ENCODE measurements at regions not wholly inside any gene's neighbourhood (a gene's known extent, or its start where the extent isn't known, plus 50 kb on each side); places are given as distances from the start of the nearest gene placed in this dataset.
"Not testable (repeated sequence)": the region's sequence is repeated elsewhere in the genome, so short reads cannot be mapped to it uniquely, and the experiment has no call there.

DNA sequence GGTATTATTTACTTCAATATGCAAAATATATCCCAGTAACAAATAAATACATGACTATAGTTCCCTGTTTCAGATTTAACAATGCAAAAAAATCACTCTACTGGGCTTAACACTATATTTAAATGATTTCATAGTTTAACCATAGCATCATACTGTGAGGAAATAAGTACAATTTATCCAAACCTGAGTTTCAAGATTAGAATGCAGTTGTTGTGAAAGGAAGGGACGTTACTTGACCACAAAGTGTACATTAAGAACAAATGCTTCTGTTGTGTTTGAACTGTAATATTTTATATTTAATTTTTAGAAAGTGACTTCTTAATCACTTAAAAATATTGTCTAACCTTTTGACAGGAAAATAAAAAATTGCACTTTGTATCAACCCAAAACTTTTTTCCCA is 1747.9 kb upstream of the SPRY2 start:
- DNase-seq (ENCODE audit: low spot score) = no peak
- intact Hi-C loops (cut with DNase I) = no loop called here
- WGBS = 56% methylated on average over 1 of the region's 1 CpG

DNA sequence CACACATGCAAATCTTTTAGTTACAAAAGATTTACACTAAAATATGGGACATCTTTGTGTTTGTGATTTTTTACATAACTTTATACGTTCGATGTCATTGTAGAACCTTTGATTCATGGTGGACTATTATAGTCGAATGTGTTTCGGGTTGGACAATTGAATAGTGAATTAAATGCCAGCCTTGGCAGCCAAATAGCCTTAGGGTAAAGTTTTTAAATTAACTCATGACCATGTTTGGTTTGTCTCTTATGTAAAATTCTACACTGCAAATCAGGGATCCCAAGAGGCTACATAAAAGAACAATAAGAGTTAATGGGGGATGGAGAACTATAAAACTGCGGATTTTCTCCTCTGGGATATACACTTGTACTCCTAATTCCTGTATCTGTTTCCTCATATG is 1735.6 kb upstream of the SPRY2 start:
- DNase-seq (ENCODE audit: low spot score) = no peak
- Histone ChIP-seq H3K9me3 (no peaks in the 10 kb centered on the region), H3K36me3 (no peaks in the 10 kb centered on the region), H3K4me1 (replicated peaks) (no peaks in the 10 kb centered on the region), H3K27me3 (replicated peaks; ENCODE audit: insufficient read depth) (no peaks in the 10 kb centered on the region), H3K27ac (no peak overlapping the region), H3K4me3 (no peak overlapping the region)
- 53% methylated on average over 5 of the region's 5 CpGs for WGBS
- TF ChIP-seq, protein P1, sequence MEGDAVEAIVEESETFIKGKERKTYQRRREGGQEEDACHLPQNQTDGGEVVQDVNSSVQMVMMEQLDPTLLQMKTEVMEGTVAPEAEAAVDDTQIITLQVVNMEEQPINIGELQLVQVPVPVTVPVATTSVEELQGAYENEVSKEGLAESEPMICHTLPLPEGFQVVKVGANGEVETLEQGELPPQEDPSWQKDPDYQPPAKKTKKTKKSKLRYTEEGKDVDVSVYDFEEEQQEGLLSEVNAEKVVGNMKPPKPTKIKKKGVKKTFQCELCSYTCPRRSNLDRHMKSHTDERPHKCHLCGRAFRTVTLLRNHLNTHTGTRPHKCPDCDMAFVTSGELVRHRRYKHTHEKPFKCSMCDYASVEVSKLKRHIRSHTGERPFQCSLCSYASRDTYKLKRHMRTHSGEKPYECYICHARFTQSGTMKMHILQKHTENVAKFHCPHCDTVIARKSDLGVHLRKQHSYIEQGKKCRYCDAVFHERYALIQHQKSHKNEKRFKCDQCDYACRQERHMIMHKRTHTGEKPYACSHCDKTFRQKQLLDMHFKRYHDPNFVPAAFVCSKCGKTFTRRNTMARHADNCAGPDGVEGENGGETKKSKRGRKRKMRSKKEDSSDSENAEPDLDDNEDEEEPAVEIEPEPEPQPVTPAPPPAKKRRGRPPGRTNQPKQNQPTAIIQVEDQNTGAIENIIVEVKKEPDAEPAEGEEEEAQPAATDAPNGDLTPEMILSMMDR (IDR thresholded peaks at IDR 0.05) = no peak
- TF ChIP-seq POLR2AphosphoS5 (IDR thresholded peaks at IDR 0.05) = no peak
- TF ChIP-seq POLR2A (IDR thresholded peaks at IDR 0.05) = no peak
- intact Hi-C loops (cut with DNase I) = no loop called here

More for the DNA sequence above, 1747.9 kb upstream of the SPRY2 start:
- Histone ChIP-seq H3K36me3 (no peaks in the 10 kb centered on the region), H3K4me3 (no peak overlapping the region), H3K9me3 (no peaks in the 10 kb centered on the region), H3K27me3 (replicated peaks; ENCODE audit: insufficient read depth) (no peaks in the 10 kb centered on the region), H3K4me1 (replicated peaks) (no peaks in the 10 kb centered on the region), H3K27ac (no peak overlapping the region)
- TF ChIP-seq, protein P1 (IDR thresholded peaks at IDR 0.05) = no peak
- TF ChIP-seq POLR2A (IDR thresholded peaks at IDR 0.05) (no peak), POLR2AphosphoS5 (IDR thresholded peaks at IDR 0.05) (no peak)

DNA sequence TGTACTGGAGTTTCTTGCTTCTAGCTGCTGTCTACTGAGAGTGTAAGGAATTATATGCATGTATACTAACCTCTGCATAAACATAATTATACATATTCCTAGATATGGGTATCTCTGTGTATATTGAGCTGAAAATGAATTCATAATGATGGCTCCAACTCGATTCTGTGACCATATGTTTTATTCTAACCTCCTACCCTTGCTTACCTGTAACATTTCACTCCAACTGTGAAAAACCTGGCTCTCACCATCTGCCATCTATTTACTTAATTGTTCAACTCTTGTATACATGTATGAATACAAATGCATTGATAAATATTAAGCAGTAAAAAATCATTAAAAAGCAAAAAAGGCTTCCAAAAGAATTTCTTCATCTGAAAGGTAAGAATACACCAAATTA is 1729.5 kb upstream of the SPRY2 start:
- no peak for DNase-seq (ENCODE audit: low spot score)
- TF ChIP-seq POLR2AphosphoS5 (IDR thresholded peaks at IDR 0.05) (no peak), POLR2A (IDR thresholded peaks at IDR 0.05) (no peak)
- TF ChIP-seq, protein P1 (IDR thresholded peaks at IDR 0.05) = no peak
- Histone ChIP-seq H3K36me3 (no peaks in the 10 kb centered on the region), H3K27ac (no peak overlapping the region), H3K27me3 (replicated peaks; ENCODE audit: insufficient read depth) (no peaks in the 10 kb centered on the region), H3K4me3 (no peak overlapping the region), H3K4me1 (replicated peaks) (no peaks in the 10 kb centered on the region), H3K9me3 (no peaks in the 10 kb centered on the region)
- intact Hi-C loops (cut with DNase I) = no loop called here
- WGBS = 50% methylated on average over 1 of the region's 1 CpG

DNA sequence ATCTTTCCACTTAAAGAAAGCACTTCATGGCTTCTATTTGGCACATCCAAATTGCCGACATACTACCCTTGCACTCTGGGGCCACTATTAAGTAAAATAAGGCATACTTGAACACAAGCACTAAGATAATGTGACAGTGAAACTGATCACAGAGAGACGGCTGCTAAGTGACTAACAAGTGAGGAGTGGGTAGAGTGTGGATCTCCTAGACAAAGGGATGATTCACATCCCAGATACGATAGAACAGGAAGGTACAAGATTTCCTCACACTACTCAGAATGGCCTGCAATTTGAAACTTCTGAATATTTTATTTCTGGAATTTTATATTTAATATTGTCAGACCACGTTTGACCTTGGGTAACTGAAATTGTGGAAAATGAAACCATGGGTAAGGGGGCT is 1721.8 kb upstream of the SPRY2 start:
- Histone ChIP-seq H3K4me3 (no peak overlapping the region), H3K4me1 (replicated peaks) (no peaks in the 10 kb centered on the region), H3K27ac (no peak overlapping the region), H3K9me3 (no peaks in the 10 kb centered on the region), H3K36me3 (no peaks in the 10 kb centered on the region), H3K27me3 (replicated peaks; ENCODE audit: insufficient read depth) (no peaks in the 10 kb centered on the region)
- DNase-seq (ENCODE audit: low spot score) = no peak
- 71% methylated on average over 4 of the region's 4 CpGs for WGBS
- no peak for TF ChIP-seq POLR2AphosphoS5 (IDR thresholded peaks at IDR 0.05)
- intact Hi-C loops (cut with DNase I) = no loop called here

DNA sequence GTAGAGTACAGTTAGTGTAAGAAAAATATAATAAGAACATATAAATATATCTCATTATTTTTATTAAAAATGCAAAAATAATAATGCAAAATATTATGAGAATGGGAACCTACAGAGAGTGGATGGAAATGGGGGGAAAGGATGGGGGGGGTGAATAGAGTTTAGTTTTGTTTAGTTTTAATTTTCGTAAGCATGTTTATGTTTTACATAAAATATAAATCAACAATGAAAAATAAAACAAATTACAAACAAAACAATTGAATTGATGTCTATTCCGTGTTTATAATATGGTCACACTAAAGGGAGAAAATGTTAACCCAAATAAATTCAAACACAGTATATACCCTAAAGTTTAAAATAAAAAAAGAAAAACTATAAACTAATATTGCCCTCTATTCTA is 1717.4 kb upstream of the SPRY2 start:
- intact Hi-C loops (cut with DNase I) = no loop called here
- Histone ChIP-seq H3K27ac (no peak overlapping the region), H3K4me3 (no peak overlapping the region), H3K4me1 (replicated peaks) (no peaks in the 10 kb centered on the region), H3K9me3 (no peaks in the 10 kb centered on the region), H3K27me3 (replicated peaks; ENCODE audit: insufficient read depth) (no peaks in the 10 kb centered on the region), H3K36me3 (no peaks in the 10 kb centered on the region)
- WGBS = 90% methylated on average over 2 of the region's 2 CpGs
- TF ChIP-seq POLR2A (IDR thresholded peaks at IDR 0.05) (no peak), POLR2AphosphoS5 (IDR thresholded peaks at IDR 0.05) (no peak)
- TF ChIP-seq, protein P1 (IDR thresholded peaks at IDR 0.05) = no peak
- DNase-seq (ENCODE audit: low spot score) = no peak

DNA sequence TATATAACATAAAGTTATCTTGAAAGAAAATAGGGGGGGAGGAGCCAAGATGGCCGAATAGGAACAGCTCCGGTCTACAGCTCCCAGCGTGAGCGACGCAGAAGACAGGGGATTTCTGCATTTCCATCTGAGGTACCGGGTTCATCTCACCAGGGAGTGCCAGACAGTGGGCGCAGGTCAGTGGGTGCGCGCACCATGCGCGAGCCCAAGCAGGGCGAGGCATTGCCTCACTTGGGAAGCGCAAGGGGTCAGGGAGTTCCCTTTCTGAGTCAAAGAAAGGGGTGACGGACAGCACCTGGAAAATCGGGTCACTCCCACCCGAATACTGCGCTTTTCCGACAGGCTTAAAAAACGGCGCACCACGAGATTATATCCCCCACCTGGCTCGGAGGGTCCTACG is 1704.4 kb upstream of the SPRY2 start:
- 95% methylated on average over 23 of the region's 23 CpGs for WGBS
- H3K36me3 ChIP-seq; H3K9me3 ChIP-seq; H3K27me3 ChIP-seq (replicated peaks; ENCODE audit: insufficient read depth); H3K27ac ChIP-seq; intact Hi-C loops (cut with DNase I); H3K4me3 ChIP-seq; H3K4me1 ChIP-seq (replicated peaks); DNase-seq (ENCODE audit: low spot score): not testable (repeated sequence)
